ENCODE measurements at regions not wholly inside any gene's neighbourhood (a gene's known extent, or its start where the extent isn't known, plus 50 kb on each side); places are given as distances from the start of the nearest gene placed in this dataset.
A peak's percentile ranks its signal among the peaks of the same experiment; 100 is the strongest.

- TF ChIP-seq MAX (IDR thresholded peaks at IDR 0.05) (no peak), ZFX (IDR thresholded peaks at IDR 0.05) (no peak), EZH2phosphoT487 (IDR thresholded peaks at IDR 0.05; ENCODE audit: borderline replicate concordance) (no peak)
Observed at GRCh38 chr3:146770301-146770700, 165.2 kb upstream of the PLSCR5 start (continued).

- Histone ChIP-seq H3K4me1 (ENCODE audit: control insufficient read depth in 1 of 2, insufficient read depth in 2 of 2, low read length in 2 of 2) (no peaks in the 10 kb centered on the region), H3K27me3 (ENCODE audit: insufficient read depth, low read length) (no peaks in the 10 kb centered on the region), H3K9me3 (ENCODE audit: control insufficient read depth in 1 of 2, insufficient read depth in 1 of 2, low read depth in 1 of 2, low read length in 2 of 2) (no peaks in the 10 kb centered on the region), H3K79me2 (ENCODE audit: insufficient read depth, low read length) (no peaks in the 10 kb centered on the region), H3K4me2 (ENCODE audit: low read length) (no peak overlapping the region), H3K36me3 (ENCODE audit: control insufficient read depth in 1 of 2, insufficient read depth in 2 of 2, low read length in 2 of 2) (no peaks in the 10 kb centered on the region), H3K4me3 (replicated peaks in 1 of 2; ENCODE audit: low read depth in 1 of 2, low read length in 2 of 2) (no peak overlapping the region), H3K9me2 (ENCODE audit: insufficient read depth) (no peaks in the 10 kb centered on the region), H3K9ac (ENCODE audit: low read length) (no peak overlapping the region), H3K27ac (ENCODE audit: low read depth, low read length) (no peak overlapping the region), H2AFZ (ENCODE audit: low read depth, low read length, poor library complexity, severe bottlenecking) (peak overlapping the region; percentile 32), H4K20me1 (ENCODE audit: insufficient read depth) (no peaks in the 10 kb centered on the region)
- intact Hi-C loops (cut with micrococcal nuclease), result no loop called here
- BruUV-seq (replicated peaks), result no TSS peak
- TF ChIP-seq SP1 (IDR thresholded peaks at IDR 0.05; ENCODE audit: low read depth) (no peak), ZNF274 (IDR thresholded peaks at IDR 0.05; ENCODE audit: low read depth, low read length) (no peak), SRF (IDR thresholded peaks at IDR 0.05; ENCODE audit: low read depth) (no peak), POLR2A (IDR thresholded peaks at IDR 0.05; ENCODE audit: borderline replicate concordance, extremely low read depth, insufficient read depth, insufficient read length) (no peak), EZH2 (IDR thresholded peaks at IDR 0.05) (no peak)
- DNase-seq (ENCODE audit: low read depth, low spot score) (no peak), ATAC-seq (no peak)
- POLR2A ChIA-PET, result no interaction called here
- RAD21 ChIA-PET (ENCODE audit: low non-redundant PET in 1 of 2, low total read pairs in 2 of 2, uncharacterized antibody in 2 of 2, unreplicated experiment in 2 of 2), result no interaction called here
- CTCF ChIA-PET, result no interaction called here
Observed at GRCh38 chr3:146757759-146758158, 152.6 kb upstream of the PLSCR5 start.

- intact Hi-C loops (cut with micrococcal nuclease), result no loop called here
- H3K9me2 ChIP-seq (ENCODE audit: insufficient read depth), result no peaks in the 10 kb centered on the region
- no peak for ATAC-seq
- TF ChIP-seq EZH2phosphoT487 (IDR thresholded peaks at IDR 0.05; ENCODE audit: borderline replicate concordance), result no peak
- no peak for TF ChIP-seq ZFX (IDR thresholded peaks at IDR 0.05)
- TF ChIP-seq ZBTB33 (IDR thresholded peaks at IDR 0.05; ENCODE audit: extremely low read depth, insufficient replicate concordance, low read length), result no peak
- TF ChIP-seq EZH2 (IDR thresholded peaks at IDR 0.05), result no peak
- TF ChIP-seq CEBPB (IDR thresholded peaks at IDR 0.05; ENCODE audit: low read depth), result no peak
- TF ChIP-seq JUND (IDR thresholded peaks at IDR 0.05), result no peak
- no peak for TF ChIP-seq CTCF (IDR thresholded peaks at IDR 0.05 in 2 of 3, conservative IDR thresholded peaks at IDR 0.05 in 1 of 3; ENCODE audit: borderline replicate concordance in 1 of 3, insufficient read depth in 1 of 3, low read depth in 2 of 3, low read length in 2 of 3)
- no peak for TF ChIP-seq ZNF274 (IDR thresholded peaks at IDR 0.05; ENCODE audit: low read depth, low read length)
- TF ChIP-seq MAX (IDR thresholded peaks at IDR 0.05), result no peak
- no peak for TF ChIP-seq SRF (IDR thresholded peaks at IDR 0.05; ENCODE audit: low read depth)
Observed at GRCh38 chr3:146750196-146750595, 145.1 kb upstream of the PLSCR5 start.

More at GRCh38 chr3:146750196-146750595, 145.1 kb upstream of the PLSCR5 start:
- Histone ChIP-seq H3K27ac (ENCODE audit: low read depth, low read length) (no peak overlapping the region), H3K9me3 (ENCODE audit: control insufficient read depth in 1 of 2, insufficient read depth in 1 of 2, low read depth in 1 of 2, low read length in 2 of 2) (no peaks in the 10 kb centered on the region), H3K79me2 (ENCODE audit: insufficient read depth, low read length) (no peaks in the 10 kb centered on the region), H3K4me2 (ENCODE audit: low read length) (no peak overlapping the region), H3K4me3 (replicated peaks in 1 of 2; ENCODE audit: low read depth in 1 of 2, low read length in 2 of 2) (no peak overlapping the region), H3K36me3 (ENCODE audit: control insufficient read depth in 1 of 2, insufficient read depth in 2 of 2, low read length in 2 of 2) (no peaks in the 10 kb centered on the region), H4K20me1 (ENCODE audit: insufficient read depth) (no peaks in the 10 kb centered on the region), H3K4me1 (ENCODE audit: control insufficient read depth in 1 of 2, insufficient read depth in 2 of 2, low read length in 2 of 2) (no peaks in the 10 kb centered on the region), H3K9ac (ENCODE audit: low read length) (no peak overlapping the region), H2AFZ (ENCODE audit: low read depth, low read length, poor library complexity, severe bottlenecking) (no peak overlapping the region), H3K27me3 (ENCODE audit: insufficient read depth, low read length) (no peaks in the 10 kb centered on the region)
- BruUV-seq (replicated peaks), result no TSS peak
- DNase-seq (ENCODE audit: low read depth, low spot score), result no peak
- ChIA-PET CTCF (no interaction called here), RAD21 (ENCODE audit: low non-redundant PET in 1 of 2, low total read pairs in 2 of 2, uncharacterized antibody in 2 of 2, unreplicated experiment in 2 of 2) (no interaction called here), POLR2A (no interaction called here)
